Body of pancreas (tissue), 4 donors: ENCODE measurements at regions not wholly inside any gene's neighbourhood (a gene's known extent, or its start where the extent isn't known, plus 50 kb on each side); places are given as distances from the start of the nearest gene placed in this dataset.

Source experiments
- ATAC-seq: fragments of 150-250 bp; one replicate; pipeline ENCODE4 v1.9.1; 2016
- DNase-seq, 4 donors: peaks; one replicate each; pipeline ENCODE4 v3.0.0-alpha.2; 2019
- H3K27ac ChIP-seq, 4 donors: fragments of 200-600 bp; sonication (generic); 1 replicate in 3 of 4; 2 replicates in 1 of 4; pipeline versions ENCODE4 v1.5.1 to v1.6.1; 2016 to 2019; ENCODE audit warnings: mild to moderate bottlenecking in 1 of 4, mixed read lengths in 1 of 4, moderate library complexity in 1 of 4
- H3K27me3 ChIP-seq, 2 donors: fragments of 200-600 bp; sonication (generic); one replicate each; pipeline ENCODE4 v1.6.0; 2016; ENCODE audit warnings: mild to moderate bottlenecking in 1 of 2
- H3K36me3 ChIP-seq, 2 donors: fragments of 200-600 bp; sonication (generic); replicated peaks in 1 of 2; 2 replicates each; pipeline ENCODE4 v1.5.1; 2016; ENCODE audit warnings: low read depth in 2 of 2; ENCODE audit not compliant: insufficient read depth in 1 of 2
- H3K4me1 ChIP-seq: fragments of 200-600 bp; sonication (generic); one replicate; pipeline ENCODE4 v1.6.0; 2016
- H3K4me3 ChIP-seq, 2 donors: fragments of 200-600 bp; sonication (generic); 1 replicate in 1 of 2; 2 replicates in 1 of 2; pipeline ENCODE4 v1.5.1; 2016 to 2019
- H3K9me3 ChIP-seq, 3 donors: fragments of 200-600 bp; sonication (generic); 1 replicate in 2 of 3; 2 replicates in 1 of 3; pipeline ENCODE4 v1.5.1; 2016
- POLR2A ChIP-seq, 3 donors: fragments of 450-650 bp; IDR thresholded peaks; one replicate each; pipeline ENCODE4 v1.6.1; 2016; ENCODE audit warnings: antibody characterized with exemption in 3 of 3, mild to moderate bottlenecking in 2 of 3
- WGBS, 2 donors: methylation state at CpG; one replicate each; pipeline ENCODE4 v1.1.5; 2017; 5-methylcytosine and 5-hydroxymethylcytosine counted together
- intact Hi-C: fragments of 100-400 bp; cut with DNase I; formaldehyde crosslinking; loops from one replicate; pipeline ENCODE4 v1.15.1; 2023
- TF ChIP-seq, protein P1 (sequence below), 7 experiments: fragments of 450-650 bp in 4 of 7; fragments of 200-600 bp in 3 of 7; sonication (generic) in 3 of 7; IDR thresholded peaks; one replicate each; pipeline ENCODE4 v1.5.1; 2016 to 2019; ENCODE audit warnings: antibody characterized with exemption in 7 of 7

DNA sequence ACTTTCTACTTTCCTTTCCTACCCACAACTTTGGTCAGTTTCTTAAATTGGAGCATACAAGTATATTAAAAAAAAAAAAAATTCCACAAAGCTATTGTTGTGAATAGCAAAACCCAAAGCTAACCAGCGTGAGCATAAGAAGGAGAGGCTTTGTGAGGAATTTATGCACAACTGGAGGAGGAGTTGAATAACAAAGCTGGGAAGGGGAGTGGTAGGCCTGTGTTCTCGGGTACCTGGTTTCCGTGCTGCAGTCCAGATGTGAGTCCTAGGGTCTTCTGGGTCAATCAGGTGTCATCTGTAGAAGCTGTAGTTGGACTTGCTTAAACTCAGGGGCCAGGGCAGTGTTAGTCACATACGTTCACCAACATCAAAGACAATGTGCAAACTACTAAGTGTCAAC, 422.5 kb upstream of the SGCG start:
- H3K9me3 ChIP-seq, result no peaks in the 10 kb centered on the region
- H3K4me1 ChIP-seq, result no peaks in the 10 kb centered on the region
- H3K27me3 ChIP-seq, result peaks cover 0 to 3% of the 10 kb centered on the region in 2 donors
- no peak overlapping the region for H3K4me3 ChIP-seq
- TF ChIP-seq, protein P1, sequence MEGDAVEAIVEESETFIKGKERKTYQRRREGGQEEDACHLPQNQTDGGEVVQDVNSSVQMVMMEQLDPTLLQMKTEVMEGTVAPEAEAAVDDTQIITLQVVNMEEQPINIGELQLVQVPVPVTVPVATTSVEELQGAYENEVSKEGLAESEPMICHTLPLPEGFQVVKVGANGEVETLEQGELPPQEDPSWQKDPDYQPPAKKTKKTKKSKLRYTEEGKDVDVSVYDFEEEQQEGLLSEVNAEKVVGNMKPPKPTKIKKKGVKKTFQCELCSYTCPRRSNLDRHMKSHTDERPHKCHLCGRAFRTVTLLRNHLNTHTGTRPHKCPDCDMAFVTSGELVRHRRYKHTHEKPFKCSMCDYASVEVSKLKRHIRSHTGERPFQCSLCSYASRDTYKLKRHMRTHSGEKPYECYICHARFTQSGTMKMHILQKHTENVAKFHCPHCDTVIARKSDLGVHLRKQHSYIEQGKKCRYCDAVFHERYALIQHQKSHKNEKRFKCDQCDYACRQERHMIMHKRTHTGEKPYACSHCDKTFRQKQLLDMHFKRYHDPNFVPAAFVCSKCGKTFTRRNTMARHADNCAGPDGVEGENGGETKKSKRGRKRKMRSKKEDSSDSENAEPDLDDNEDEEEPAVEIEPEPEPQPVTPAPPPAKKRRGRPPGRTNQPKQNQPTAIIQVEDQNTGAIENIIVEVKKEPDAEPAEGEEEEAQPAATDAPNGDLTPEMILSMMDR (IDR thresholded peaks at IDR 0.05), result no peak
- no peak for TF ChIP-seq POLR2A (IDR thresholded peaks at IDR 0.05)
- DNase-seq (no peak), ATAC-seq (no peak)
- H3K36me3 ChIP-seq, result no peaks in the 10 kb centered on the region
- H3K27ac ChIP-seq, result no peak overlapping the region
- intact Hi-C loops, result loop anchor here (10.0 kb wide), 1 partner anchor 1133 kb away; no protein-coding TSS in a partner anchor
- 66 to 79% methylated on average over 4 of the region's 4 CpGs for WGBS, 2 donors

DNA sequence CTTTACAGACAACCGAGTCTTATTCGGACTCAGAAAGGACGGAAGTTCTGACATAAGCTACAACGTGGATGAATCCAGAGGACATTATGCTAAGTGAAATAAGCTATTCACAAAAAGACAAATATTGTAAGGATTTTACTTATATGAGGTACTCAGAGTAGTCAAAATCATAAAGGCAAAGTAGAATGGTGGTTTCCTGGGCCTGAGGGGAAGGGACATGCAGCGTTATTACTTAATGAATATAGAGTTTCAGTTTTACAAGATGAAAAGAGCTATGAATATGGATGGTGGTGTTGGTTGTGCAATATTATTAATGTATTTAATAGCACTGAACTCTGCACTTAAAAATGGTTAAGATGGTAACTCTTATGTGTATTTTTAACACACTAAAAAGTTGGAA, 419.1 kb upstream of the SGCG start:
- no peak for DNase-seq
- Histone ChIP-seq H3K4me3 (no peak overlapping the region), H3K36me3 (no peaks in the 10 kb centered on the region), H3K27me3 (peaks cover 0 to 3% of the 10 kb centered on the region in 2 donors), H3K27ac (no peak overlapping the region), H3K9me3 (no peaks in the 10 kb centered on the region), H3K4me1 (no peaks in the 10 kb centered on the region)
- 78 to 84% methylated on average over 5 of the region's 5 CpGs for WGBS, 2 donors
- TF ChIP-seq, protein P1 (IDR thresholded peaks at IDR 0.05), result no peak
- no peak for TF ChIP-seq POLR2A (IDR thresholded peaks at IDR 0.05)
- no peak for ATAC-seq
- intact Hi-C loops, result no loop called here

DNA sequence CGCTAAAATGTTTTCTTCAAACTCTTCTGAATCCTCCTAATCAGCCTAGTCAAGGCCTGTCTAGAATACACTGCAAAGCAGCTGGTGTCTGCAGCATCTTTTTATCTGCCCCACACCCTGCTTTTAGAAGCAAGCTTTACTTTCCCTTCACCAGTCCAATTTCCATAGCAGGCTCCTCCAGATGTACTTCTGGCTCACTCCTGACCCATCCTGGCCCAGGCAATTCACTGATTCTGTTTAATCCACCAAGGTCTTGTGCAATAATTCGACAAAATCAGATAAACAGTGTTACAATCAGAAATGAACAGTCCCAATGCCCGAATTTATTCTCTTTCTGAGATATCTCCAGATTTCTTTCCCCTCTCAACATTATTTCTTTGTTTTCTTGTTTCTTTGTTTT, 415.2 kb upstream of the SGCG start:
- no peak overlapping the region for H3K4me3 ChIP-seq
- no peak for ATAC-seq
- intact Hi-C loops, result no loop called here
- no peaks in the 10 kb centered on the region for H3K4me1 ChIP-seq
- H3K27ac ChIP-seq, result no peak overlapping the region
- no peaks in the 10 kb centered on the region for H3K36me3 ChIP-seq
- no peaks in the 10 kb centered on the region for H3K9me3 ChIP-seq
- 36 to 67% methylated on average over 3 of the region's 3 CpGs for WGBS, 2 donors
- DNase-seq, result no peak
- TF ChIP-seq, protein P1 (IDR thresholded peaks at IDR 0.05), result no peak
- TF ChIP-seq POLR2A (IDR thresholded peaks at IDR 0.05), result no peak
- H3K27me3 ChIP-seq, result no peaks in the 10 kb centered on the region

DNA sequence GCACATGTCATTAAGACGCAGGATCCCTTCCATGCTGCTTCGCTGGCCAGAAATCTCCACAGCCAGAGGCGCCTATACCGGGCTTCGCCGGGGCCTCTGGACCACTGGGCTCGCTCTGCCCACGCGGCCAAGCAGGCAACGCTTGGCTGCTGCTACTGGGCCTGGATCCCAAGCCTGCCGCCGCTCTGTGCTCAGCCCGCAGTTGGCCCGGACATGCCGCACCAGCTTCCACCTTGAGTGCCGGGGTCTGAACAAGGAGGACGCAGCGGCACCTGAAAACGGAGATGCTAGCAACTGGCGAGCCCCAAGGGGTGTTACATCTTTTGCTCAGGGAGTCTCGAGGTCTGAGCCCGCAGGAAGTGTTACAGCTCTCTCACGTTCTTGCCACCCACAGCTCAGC, 409.9 kb upstream of the SGCG start:
- TF ChIP-seq POLR2A (IDR thresholded peaks at IDR 0.05), result no peak
- TF ChIP-seq, protein P1 (IDR thresholded peaks at IDR 0.05), result no peak
- DNase-seq (no peak), ATAC-seq (no peak)
- Histone ChIP-seq H3K4me1 (no peaks in the 10 kb centered on the region), H3K36me3 (no peaks in the 10 kb centered on the region), H3K9me3 (no peaks in the 10 kb centered on the region), H3K27me3 (no peaks in the 10 kb centered on the region), H3K4me3 (no peak overlapping the region), H3K27ac (no peak overlapping the region)
- WGBS, 2 donors, result 84 to 86% methylated on average over 4 to 23 of the region's 23 CpGs
- intact Hi-C loops, result no loop called here

DNA sequence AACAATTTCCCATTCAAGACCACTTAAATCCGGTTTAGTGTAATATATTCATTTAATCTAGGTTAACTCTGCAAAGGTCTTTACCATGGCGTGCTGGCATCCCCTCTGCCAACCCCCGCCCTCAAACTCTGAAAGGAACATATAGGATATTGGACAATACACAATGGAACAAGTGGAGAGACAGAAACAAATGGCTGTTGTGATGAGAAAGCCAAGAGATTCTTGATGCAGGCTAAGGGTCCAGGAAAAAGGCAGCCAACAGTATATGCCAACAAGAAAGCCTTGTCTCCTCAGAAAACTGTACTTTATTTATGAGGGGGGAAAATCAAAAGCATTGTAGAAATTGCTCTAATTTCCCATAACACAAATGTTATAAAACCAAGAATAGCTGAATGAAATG, 407.3 kb upstream of the SGCG start:
- Histone ChIP-seq H3K9me3 (no peaks in the 10 kb centered on the region), H3K36me3 (no peaks in the 10 kb centered on the region), H3K27me3 (no peaks in the 10 kb centered on the region), H3K4me3 (no peak overlapping the region), H3K4me1 (no peaks in the 10 kb centered on the region), H3K27ac (no peak overlapping the region)
- TF ChIP-seq, protein P1 (IDR thresholded peaks at IDR 0.05), result no peak
- TF ChIP-seq POLR2A (IDR thresholded peaks at IDR 0.05), result no peak
- DNase-seq (no peak), ATAC-seq (no peak)
- 34 to 59% methylated on average over 3 of the region's 3 CpGs for WGBS, 2 donors
- intact Hi-C loops, result no loop called here
